ENCODE measurements at regions not wholly inside any gene's neighbourhood (a gene's known extent, or its start where the extent isn't known, plus 50 kb on each side); places are given as distances from the start of the nearest gene placed in this dataset.

DNA sequence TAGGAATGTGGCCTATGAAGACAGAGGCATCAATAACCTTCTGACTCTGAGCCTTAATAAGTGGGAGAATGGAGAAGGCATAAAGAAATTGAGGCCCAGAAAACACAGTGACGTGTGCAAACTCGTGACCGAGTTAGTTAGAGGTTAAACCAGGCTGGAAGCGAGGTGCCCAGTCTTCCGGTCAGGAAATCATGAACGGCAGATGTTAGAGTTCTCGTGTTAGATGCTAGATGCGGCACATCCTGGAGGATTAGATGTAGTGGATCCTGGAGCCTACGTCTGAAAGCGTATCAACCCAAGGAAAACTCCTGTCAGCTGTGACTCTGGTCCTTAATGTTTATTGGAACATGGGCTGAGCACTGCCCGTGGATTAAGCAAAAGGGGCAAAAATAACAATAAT, 275.9 kb downstream of the TCF7L2 start:
- Histone ChIP-seq H3K27ac (replicated peaks) (no peak overlapping the region), H3K27me3 (ENCODE audit: insufficient read depth, poor library complexity, severe bottlenecking) (peaks cover 4% of the 10 kb centered on the region), H3K4me3 (replicated peaks; ENCODE audit: insufficient read depth, low read length) (no peak overlapping the region)
- TF ChIP-seq GABPA (IDR thresholded peaks at IDR 0.05; ENCODE audit: low read depth): no peak
- TF ChIP-seq, protein P1, sequence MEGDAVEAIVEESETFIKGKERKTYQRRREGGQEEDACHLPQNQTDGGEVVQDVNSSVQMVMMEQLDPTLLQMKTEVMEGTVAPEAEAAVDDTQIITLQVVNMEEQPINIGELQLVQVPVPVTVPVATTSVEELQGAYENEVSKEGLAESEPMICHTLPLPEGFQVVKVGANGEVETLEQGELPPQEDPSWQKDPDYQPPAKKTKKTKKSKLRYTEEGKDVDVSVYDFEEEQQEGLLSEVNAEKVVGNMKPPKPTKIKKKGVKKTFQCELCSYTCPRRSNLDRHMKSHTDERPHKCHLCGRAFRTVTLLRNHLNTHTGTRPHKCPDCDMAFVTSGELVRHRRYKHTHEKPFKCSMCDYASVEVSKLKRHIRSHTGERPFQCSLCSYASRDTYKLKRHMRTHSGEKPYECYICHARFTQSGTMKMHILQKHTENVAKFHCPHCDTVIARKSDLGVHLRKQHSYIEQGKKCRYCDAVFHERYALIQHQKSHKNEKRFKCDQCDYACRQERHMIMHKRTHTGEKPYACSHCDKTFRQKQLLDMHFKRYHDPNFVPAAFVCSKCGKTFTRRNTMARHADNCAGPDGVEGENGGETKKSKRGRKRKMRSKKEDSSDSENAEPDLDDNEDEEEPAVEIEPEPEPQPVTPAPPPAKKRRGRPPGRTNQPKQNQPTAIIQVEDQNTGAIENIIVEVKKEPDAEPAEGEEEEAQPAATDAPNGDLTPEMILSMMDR (IDR thresholded peaks at IDR 0.05; ENCODE audit: insufficient read depth, low read length): no peak
- TF ChIP-seq, protein P2, sequence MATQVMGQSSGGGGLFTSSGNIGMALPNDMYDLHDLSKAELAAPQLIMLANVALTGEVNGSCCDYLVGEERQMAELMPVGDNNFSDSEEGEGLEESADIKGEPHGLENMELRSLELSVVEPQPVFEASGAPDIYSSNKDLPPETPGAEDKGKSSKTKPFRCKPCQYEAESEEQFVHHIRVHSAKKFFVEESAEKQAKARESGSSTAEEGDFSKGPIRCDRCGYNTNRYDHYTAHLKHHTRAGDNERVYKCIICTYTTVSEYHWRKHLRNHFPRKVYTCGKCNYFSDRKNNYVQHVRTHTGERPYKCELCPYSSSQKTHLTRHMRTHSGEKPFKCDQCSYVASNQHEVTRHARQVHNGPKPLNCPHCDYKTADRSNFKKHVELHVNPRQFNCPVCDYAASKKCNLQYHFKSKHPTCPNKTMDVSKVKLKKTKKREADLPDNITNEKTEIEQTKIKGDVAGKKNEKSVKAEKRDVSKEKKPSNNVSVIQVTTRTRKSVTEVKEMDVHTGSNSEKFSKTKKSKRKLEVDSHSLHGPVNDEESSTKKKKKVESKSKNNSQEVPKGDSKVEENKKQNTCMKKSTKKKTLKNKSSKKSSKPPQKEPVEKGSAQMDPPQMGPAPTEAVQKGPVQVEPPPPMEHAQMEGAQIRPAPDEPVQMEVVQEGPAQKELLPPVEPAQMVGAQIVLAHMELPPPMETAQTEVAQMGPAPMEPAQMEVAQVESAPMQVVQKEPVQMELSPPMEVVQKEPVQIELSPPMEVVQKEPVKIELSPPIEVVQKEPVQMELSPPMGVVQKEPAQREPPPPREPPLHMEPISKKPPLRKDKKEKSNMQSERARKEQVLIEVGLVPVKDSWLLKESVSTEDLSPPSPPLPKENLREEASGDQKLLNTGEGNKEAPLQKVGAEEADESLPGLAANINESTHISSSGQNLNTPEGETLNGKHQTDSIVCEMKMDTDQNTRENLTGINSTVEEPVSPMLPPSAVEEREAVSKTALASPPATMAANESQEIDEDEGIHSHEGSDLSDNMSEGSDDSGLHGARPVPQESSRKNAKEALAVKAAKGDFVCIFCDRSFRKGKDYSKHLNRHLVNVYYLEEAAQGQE (IDR thresholded peaks at IDR 0.05; ENCODE audit: insufficient replicate concordance, low read depth): no peak
- TF ChIP-seq SPI1 (IDR thresholded peaks at IDR 0.05; ENCODE audit: borderline replicate concordance, low read depth): no peak
- no peak for TF ChIP-seq POLR2AphosphoS5 (IDR thresholded peaks at IDR 0.05; ENCODE audit: low read depth)
- DNase-seq (ENCODE audit: low read depth in 1 of 2, low spot score in 1 of 2): no peak

DNA sequence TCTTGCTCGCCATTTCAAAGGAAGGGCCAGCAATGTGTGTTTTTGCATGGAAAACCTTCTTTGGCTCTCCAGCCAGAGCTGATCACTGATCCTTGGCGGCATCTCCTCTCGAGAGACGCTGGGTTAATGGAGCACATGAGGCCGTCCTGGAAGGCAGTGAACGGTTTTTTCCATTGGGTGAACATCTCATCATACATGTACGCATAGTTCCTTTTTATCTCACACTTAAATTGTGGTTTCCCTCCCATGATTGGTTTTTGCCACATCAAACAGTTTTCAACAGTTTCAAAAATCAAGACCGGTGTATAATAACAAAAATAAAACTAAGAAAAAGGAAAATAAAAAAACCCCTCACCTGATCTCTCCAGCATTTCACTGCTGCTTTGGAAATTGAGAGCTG, 276.4 kb downstream of the TCF7L2 start:
- no peak for TF ChIP-seq SPI1 (IDR thresholded peaks at IDR 0.05; ENCODE audit: borderline replicate concordance, low read depth)
- TF ChIP-seq, protein P2 (IDR thresholded peaks at IDR 0.05; ENCODE audit: insufficient replicate concordance, low read depth): no peak
- no peak for TF ChIP-seq POLR2AphosphoS5 (IDR thresholded peaks at IDR 0.05; ENCODE audit: low read depth)
- TF ChIP-seq GABPA (IDR thresholded peaks at IDR 0.05; ENCODE audit: low read depth): no peak
- TF ChIP-seq, protein P1 (IDR thresholded peaks at IDR 0.05; ENCODE audit: insufficient read depth, low read length): no peak
- no peak for DNase-seq (ENCODE audit: low read depth in 1 of 2, low spot score in 1 of 2)
- no peak overlapping the region for H3K27ac ChIP-seq (replicated peaks)
- no peak overlapping the region for H3K4me3 ChIP-seq (replicated peaks; ENCODE audit: insufficient read depth, low read length)
- H3K27me3 ChIP-seq (ENCODE audit: insufficient read depth, poor library complexity, severe bottlenecking): peaks cover 4% of the 10 kb centered on the region

DNA sequence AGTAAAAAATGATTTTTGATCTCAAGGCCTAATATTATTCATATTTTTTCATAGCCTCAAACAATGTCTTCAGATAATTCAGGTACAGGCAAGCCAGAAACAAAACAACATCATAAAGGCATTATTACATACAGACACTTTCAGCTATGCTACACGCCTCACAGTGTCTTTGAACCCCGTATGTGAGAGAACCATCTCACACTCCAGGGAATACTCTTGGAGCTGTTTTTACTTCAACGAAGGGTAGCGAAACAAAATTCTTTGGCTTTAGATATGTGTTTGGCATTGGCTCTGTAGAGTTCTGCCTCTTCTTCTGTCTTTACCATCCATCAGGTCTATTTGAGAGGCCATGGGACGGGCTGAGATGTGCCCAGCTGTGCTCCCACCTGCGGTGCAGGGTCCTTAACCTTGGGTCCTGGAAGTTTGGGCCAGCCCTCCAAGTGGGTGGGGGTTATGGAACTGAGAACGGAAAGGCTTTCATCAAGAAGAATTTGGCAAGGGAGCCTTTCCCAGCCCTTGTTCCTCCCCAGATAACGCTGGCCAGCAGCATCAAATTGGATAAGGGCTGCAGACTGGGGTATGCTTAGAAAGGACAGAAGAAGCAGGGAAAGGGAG, 276.9 kb downstream of the TCF7L2 start:
- no peak overlapping the region for H3K4me3 ChIP-seq (replicated peaks; ENCODE audit: insufficient read depth, low read length)
- TF ChIP-seq, protein P2 (IDR thresholded peaks at IDR 0.05; ENCODE audit: insufficient replicate concordance, low read depth): no peak
- DNase-seq (ENCODE audit: low read depth in 1 of 2, low spot score in 1 of 2): no peak
- peaks cover 4% of the 10 kb centered on the region for H3K27me3 ChIP-seq (ENCODE audit: insufficient read depth, poor library complexity, severe bottlenecking)
- H3K27ac ChIP-seq (replicated peaks): no peak overlapping the region

Data from HL-60 (cell line).